ENCODE measurements at regions not wholly inside any gene's neighbourhood (a gene's known extent, or its start where the extent isn't known, plus 50 kb on each side); places are given as distances from the start of the nearest gene placed in this dataset.
"Not testable (repeated sequence)": the region's sequence is repeated elsewhere in the genome, so short reads cannot be mapped to it uniquely, and the experiment has no call there.

- DNase-seq, result no peak
- intact Hi-C loops (cut with DNase I), result no loop called here
Observed at GRCh38 chr14:83556746-83557453, 1973.0 kb upstream of the FLRT2 start.

- DNase-seq, result no peak
Observed at GRCh38 chr14:83558946-83559345, 1971.0 kb upstream of the FLRT2 start.

GRCh38 chr14:83559721-83560120, 1970.2 kb upstream of the FLRT2 start:
- intact Hi-C loops (cut with DNase I), result no loop called here
- DNase-seq, result no peak

More at GRCh38 chr14:83558946-83559345, 1971.0 kb upstream of the FLRT2 start:
- intact Hi-C loops (cut with DNase I), result no loop called here

- intact Hi-C loops (cut with DNase I), result no loop called here
- DNase-seq, result peak in 1 of 10 donors; percentile 18
Observed at GRCh38 chr14:83561261-83561660, 1968.7 kb upstream of the FLRT2 start.

- no peak for DNase-seq
- intact Hi-C loops (cut with DNase I), result no loop called here
Observed at GRCh38 chr14:83566567-83566966, 1963.4 kb upstream of the FLRT2 start.

GRCh38 chr14:83568141-83568540, 1961.8 kb upstream of the FLRT2 start:
- DNase-seq, result no peak
- intact Hi-C loops (cut with DNase I), result no loop called here

- intact Hi-C loops (cut with DNase I), result no loop called here
- DNase-seq, result no peak
Observed at GRCh38 chr14:83575301-83575700, 1954.6 kb upstream of the FLRT2 start.

- no peak for DNase-seq
- intact Hi-C loops (cut with DNase I), result no loop called here
Observed at GRCh38 chr14:83583201-83583600, 1946.7 kb upstream of the FLRT2 start.

GRCh38 chr14:83594874-83595273, 1935.1 kb upstream of the FLRT2 start:
- DNase-seq, result peak in 1 of 10 donors; percentile 71
- intact Hi-C loops (cut with DNase I), result no loop called here

- no peak for DNase-seq
- intact Hi-C loops (cut with DNase I), result no loop called here
Observed at GRCh38 chr14:83607682-83608081, 1922.3 kb upstream of the FLRT2 start.

- intact Hi-C loops (cut with DNase I), result no loop called here
- DNase-seq, result no peak
Observed at GRCh38 chr14:83611491-83611890, 1918.5 kb upstream of the FLRT2 start.

GRCh38 chr14:83611906-83612390, 1918.0 kb upstream of the FLRT2 start:
- intact Hi-C loops (cut with DNase I), result no loop called here

GRCh38 chr14:83614956-83615355, 1915.0 kb upstream of the FLRT2 start:
- intact Hi-C loops (cut with DNase I), result no loop called here
- DNase-seq, result no peak

More at GRCh38 chr14:83611906-83612390, 1918.0 kb upstream of the FLRT2 start:
- DNase-seq, result no peak

GRCh38 chr14:83624541-83624940, 1905.4 kb upstream of the FLRT2 start:
- DNase-seq, result no peak
- intact Hi-C loops (cut with DNase I), result no loop called here

GRCh38 chr14:83632375-83632774, 1897.6 kb upstream of the FLRT2 start:
- intact Hi-C loops (cut with DNase I), result no loop called here

GRCh38 chr14:83638748-83639504, 1891.0 kb upstream of the FLRT2 start:
- intact Hi-C loops (cut with DNase I), result no loop called here

More at GRCh38 chr14:83632375-83632774, 1897.6 kb upstream of the FLRT2 start:
- DNase-seq, result no peak

GRCh38 chr14:83639505-83639875, 1890.5 kb upstream of the FLRT2 start:
- intact Hi-C loops (cut with DNase I), result not testable (repeated sequence)
- peak in 2 of 10 donors; percentile 32 to 37 for DNase-seq

More at GRCh38 chr14:83638748-83639504, 1891.0 kb upstream of the FLRT2 start:
- no peak for DNase-seq

GRCh38 chr14:83646228-83646627, 1883.7 kb upstream of the FLRT2 start:
- DNase-seq, result no peak
- intact Hi-C loops (cut with DNase I), result no loop called here

- intact Hi-C loops (cut with DNase I), result no loop called here
Observed at GRCh38 chr14:83660597-83660996, 1869.3 kb upstream of the FLRT2 start.

GRCh38 chr14:83664389-83664788, 1865.6 kb upstream of the FLRT2 start:
- no peak for DNase-seq
- intact Hi-C loops (cut with DNase I), result no loop called here

More at GRCh38 chr14:83660597-83660996, 1869.3 kb upstream of the FLRT2 start:
- no peak for DNase-seq

- intact Hi-C loops (cut with DNase I), result no loop called here
- no peak for DNase-seq
Observed at GRCh38 chr14:83689265-83689664, 1840.7 kb upstream of the FLRT2 start.

GRCh38 chr14:83697099-83697498, 1832.8 kb upstream of the FLRT2 start:
- intact Hi-C loops (cut with DNase I), result no loop called here
- DNase-seq, result no peak

Data from posterior cingulate gyrus (tissue), 11 donors.